ENCODE measurements at regions not wholly inside any gene's neighbourhood (a gene's known extent, or its start where the extent isn't known, plus 50 kb on each side); places are given as distances from the start of the nearest gene placed in this dataset.

GRCh38 chr4:123297836-123298235 lies 98.8 kb upstream of the SPRY1 start:
- TF ChIP-seq POLR2AphosphoS5 (IDR thresholded peaks at IDR 0.05) (no peak), CTCF (IDR thresholded peaks at IDR 0.05) (no peak), POLR2A (IDR thresholded peaks at IDR 0.05; ENCODE audit: low read depth) (no peak), EP300 (IDR thresholded peaks at IDR 0.05) (no peak)

Data from esophagus muscularis mucosa (tissue), 4 donors.